ENCODE measurements at regions not wholly inside any gene's neighbourhood (a gene's known extent, or its start where the extent isn't known, plus 50 kb on each side); places are given as distances from the start of the nearest gene placed in this dataset.

DNA sequence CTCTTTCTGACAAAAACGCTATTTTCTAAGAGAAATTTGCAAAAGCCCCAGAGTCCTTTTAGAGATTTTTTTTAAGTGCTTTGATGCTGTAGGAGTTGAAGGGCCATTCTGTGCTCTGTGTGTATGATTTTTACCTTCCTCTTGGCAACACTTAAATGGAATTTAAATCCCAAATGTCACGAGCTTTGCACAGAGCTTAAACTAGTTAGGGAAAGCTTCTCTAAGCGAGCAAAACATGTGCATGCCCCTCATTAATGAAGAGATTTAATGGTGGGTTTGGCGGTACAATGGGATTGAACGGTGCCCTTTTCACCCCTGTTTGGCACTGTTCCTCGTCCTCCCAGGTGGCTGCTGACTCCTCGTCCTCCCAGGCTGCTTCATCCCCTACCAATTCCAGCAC lies 220.7 kb downstream of the DRD1 start:
- no peak overlapping the region for H2BK15ac ChIP-seq (ENCODE audit: low read depth, low read length)
- H3K79me1 ChIP-seq (ENCODE audit: low read depth in 1 of 2, low read length in 2 of 2) = no peaks in the 10 kb centered on the region
- in situ Hi-C loops (cut with MboI; ENCODE audit: low sequenced_read_pairs) = no loop called here
- H3K9ac ChIP-seq (ENCODE audit: low read depth, low read length) = no peak overlapping the region
- no peak overlapping the region for H2AK9ac ChIP-seq (replicated peaks; ENCODE audit: low read depth, low read length, poor library complexity)
- H3K4me2 ChIP-seq (ENCODE audit: low read depth, low read length) = no peak overlapping the region
- BruUV-seq (replicated peaks) = no TSS peak
- H2AFZ ChIP-seq (replicated peaks; ENCODE audit: low read length, poor library complexity) = no peak overlapping the region
- intact Hi-C loops (cut with micrococcal nuclease) = no loop called here
- H3K18ac ChIP-seq (ENCODE audit: low read depth, low read length) = no peak overlapping the region
- H3K27me3 ChIP-seq (ENCODE audit: control insufficient read depth, insufficient read depth, low read length) = no peaks in the 10 kb centered on the region
- no peak overlapping the region for H2BK20ac ChIP-seq (ENCODE audit: low read depth, low read length)
- ChIA-PET CTCF (no interaction called here), POLR2A (ENCODE audit: unreplicated experiment) (no interaction called here)
- no peaks in the 10 kb centered on the region for H3K36me3 ChIP-seq (ENCODE audit: control insufficient read depth, insufficient read depth, low read length)
- no peak overlapping the region for H3K4me3 ChIP-seq (ENCODE audit: insufficient read depth, low read depth, low read length)
- H2BK120ac ChIP-seq (ENCODE audit: low read depth, low read length) = no peak overlapping the region
- DNase-seq = no peak
- H4K8ac ChIP-seq (ENCODE audit: low read depth in 2 of 2, low read length in 2 of 2) = no peak overlapping the region
- no peaks in the 10 kb centered on the region for H3K9me1 ChIP-seq (ENCODE audit: insufficient read depth, low read length)
- H3K9me3 ChIP-seq (ENCODE audit: control insufficient read depth, insufficient read depth, low read length) = no peaks in the 10 kb centered on the region
- H3K4ac ChIP-seq (ENCODE audit: low read depth, low read length) = no peak overlapping the region
- TF ChIP-seq MAZ (IDR thresholded peaks at IDR 0.05; ENCODE audit: borderline replicate concordance, low read depth, low read length) = no peak
- no peak for TF ChIP-seq CHD1 (IDR thresholded peaks at IDR 0.05; ENCODE audit: low read depth, low read length)
- TF ChIP-seq RAD21 (IDR thresholded peaks at IDR 0.05; ENCODE audit: low read length) = no peak
- TF ChIP-seq FOS (IDR thresholded peaks at IDR 0.05; ENCODE audit: low read depth, low read length) = no peak
- no peak for TF ChIP-seq RFX5 (IDR thresholded peaks at IDR 0.05; ENCODE audit: low read depth, low read length)
- no peak for TF ChIP-seq BHLHE40 (IDR thresholded peaks at IDR 0.05; ENCODE audit: low read depth, low read length)
- no peak for TF ChIP-seq MXI1 (IDR thresholded peaks at IDR 0.05; ENCODE audit: borderline replicate concordance, low read depth, low read length)
- TF ChIP-seq POLR2A (IDR thresholded peaks at IDR 0.05; ENCODE audit: low read depth, low read length) = no peak
- TF ChIP-seq RCOR1 (IDR thresholded peaks at IDR 0.05; ENCODE audit: insufficient replicate concordance, low read length) = no peak
- TF ChIP-seq, protein P1, sequence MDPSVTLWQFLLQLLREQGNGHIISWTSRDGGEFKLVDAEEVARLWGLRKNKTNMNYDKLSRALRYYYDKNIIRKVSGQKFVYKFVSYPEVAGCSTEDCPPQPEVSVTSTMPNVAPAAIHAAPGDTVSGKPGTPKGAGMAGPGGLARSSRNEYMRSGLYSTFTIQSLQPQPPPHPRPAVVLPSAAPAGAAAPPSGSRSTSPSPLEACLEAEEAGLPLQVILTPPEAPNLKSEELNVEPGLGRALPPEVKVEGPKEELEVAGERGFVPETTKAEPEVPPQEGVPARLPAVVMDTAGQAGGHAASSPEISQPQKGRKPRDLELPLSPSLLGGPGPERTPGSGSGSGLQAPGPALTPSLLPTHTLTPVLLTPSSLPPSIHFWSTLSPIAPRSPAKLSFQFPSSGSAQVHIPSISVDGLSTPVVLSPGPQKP (IDR thresholded peaks at IDR 0.05; ENCODE audit: borderline replicate concordance, low read depth, low read length) = no peak
- TF ChIP-seq MAFK (IDR thresholded peaks at IDR 0.05; ENCODE audit: low read depth, low read length) = no peak
- no peak for TF ChIP-seq SMC3 (IDR thresholded peaks at IDR 0.05; ENCODE audit: low read depth, low read length)
- TF ChIP-seq, protein P2, sequence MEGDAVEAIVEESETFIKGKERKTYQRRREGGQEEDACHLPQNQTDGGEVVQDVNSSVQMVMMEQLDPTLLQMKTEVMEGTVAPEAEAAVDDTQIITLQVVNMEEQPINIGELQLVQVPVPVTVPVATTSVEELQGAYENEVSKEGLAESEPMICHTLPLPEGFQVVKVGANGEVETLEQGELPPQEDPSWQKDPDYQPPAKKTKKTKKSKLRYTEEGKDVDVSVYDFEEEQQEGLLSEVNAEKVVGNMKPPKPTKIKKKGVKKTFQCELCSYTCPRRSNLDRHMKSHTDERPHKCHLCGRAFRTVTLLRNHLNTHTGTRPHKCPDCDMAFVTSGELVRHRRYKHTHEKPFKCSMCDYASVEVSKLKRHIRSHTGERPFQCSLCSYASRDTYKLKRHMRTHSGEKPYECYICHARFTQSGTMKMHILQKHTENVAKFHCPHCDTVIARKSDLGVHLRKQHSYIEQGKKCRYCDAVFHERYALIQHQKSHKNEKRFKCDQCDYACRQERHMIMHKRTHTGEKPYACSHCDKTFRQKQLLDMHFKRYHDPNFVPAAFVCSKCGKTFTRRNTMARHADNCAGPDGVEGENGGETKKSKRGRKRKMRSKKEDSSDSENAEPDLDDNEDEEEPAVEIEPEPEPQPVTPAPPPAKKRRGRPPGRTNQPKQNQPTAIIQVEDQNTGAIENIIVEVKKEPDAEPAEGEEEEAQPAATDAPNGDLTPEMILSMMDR (conservative IDR thresholded peaks at IDR 0.05; ENCODE audit: low read depth, low read length) = no peak
- no peak for TF ChIP-seq CEBPB (IDR thresholded peaks at IDR 0.05; ENCODE audit: low read depth, low read length)
- WGBS, 2 experiments (ENCODE audit: extremely low coverage in 2 of 2, insufficient read length in 1 of 2) = no CpG with 5 or more reads among the region's 7 CpGs
- no peak overlapping the region for H2AK5ac ChIP-seq (ENCODE audit: low read depth, low read length)
- H3K14ac ChIP-seq (replicated peaks; ENCODE audit: low read depth, low read length) = no peak overlapping the region
- no peak overlapping the region for H3K27ac ChIP-seq (ENCODE audit: insufficient read depth, low read length)
- H4K20me1 ChIP-seq (ENCODE audit: insufficient read depth, low read length) = no peaks in the 10 kb centered on the region
- H4K91ac ChIP-seq (ENCODE audit: insufficient read depth, low read depth, low read length) = no peak overlapping the region
- no peak overlapping the region for H4K5ac ChIP-seq (ENCODE audit: low read depth, low read length)
- H3K23ac ChIP-seq (ENCODE audit: low read depth, low read length) = no peak overlapping the region
- dilution Hi-C loops (cut with HindIII; ENCODE audit: low sequenced_read_pairs, unreplicated experiment) = no loop called here
- H3K4me1 ChIP-seq (ENCODE audit: control insufficient read depth, insufficient read depth, low read length) = peaks cover 6% of the 10 kb centered on the region; the same call in 1 of the 2 replicates
- no peak for ATAC-seq (ENCODE audit: low read depth)
- H2BK5ac ChIP-seq (ENCODE audit: low read depth, low read length, poor library complexity, severe bottlenecking) = no peak overlapping the region
- H3K56ac ChIP-seq (ENCODE audit: extremely low read depth, insufficient read depth, low read length) = no peak overlapping the region
